GM12891 (cell line): ENCODE measurements at regions not wholly inside any gene's neighbourhood (a gene's known extent, or its start where the extent isn't known, plus 50 kb on each side); places are given as distances from the start of the nearest gene placed in this dataset.

Experiments
- DNase-seq: peaks from one replicate; pipeline ENCODE4 v3.0.0; 2011; ENCODE audit warnings: low spot score; ENCODE audit not compliant: insufficient read length
- FAIRE-seq: peaks from 2 replicates; lab custom pipeline; 2011; peaks lifted over from hg19 to GRCh38; lab: Jason Lieb, UNC
- PAX5 ChIP-seq: IDR thresholded peaks from 2 replicates; pipeline ENCODE4 v1.6.1; 2011; ENCODE audit warnings: low read length, moderate library complexity, mild to moderate bottlenecking; ENCODE audit not compliant: insufficient read depth, severe bottlenecking
- POLR2A ChIP-seq: IDR thresholded peaks from 2 replicates; pipeline ENCODE4 v1.6.1; 2011; ENCODE audit warnings: low read depth, low read length, control low read depth
- POLR2AphosphoS5 ChIP-seq: IDR thresholded peaks from 2 replicates; pipeline ENCODE4 v1.6.1; 2011; ENCODE audit warnings: low read depth, low read length, control low read depth
- POU2F2 ChIP-seq: IDR thresholded peaks from 2 replicates; pipeline ENCODE4 v1.6.1; 2011; ENCODE audit warnings: low read depth, mild to moderate bottlenecking, control low read depth, low read length, moderate library complexity
- SPI1 ChIP-seq: IDR thresholded peaks from 2 replicates; pipeline ENCODE4 v1.6.1; 2011; ENCODE audit warnings: low read depth, low read length, control low read depth
- TAF1 ChIP-seq: IDR thresholded peaks from 2 replicates; pipeline ENCODE4 v1.6.1; 2011; ENCODE audit warnings: low read depth, low read length, control low read depth

DNA sequence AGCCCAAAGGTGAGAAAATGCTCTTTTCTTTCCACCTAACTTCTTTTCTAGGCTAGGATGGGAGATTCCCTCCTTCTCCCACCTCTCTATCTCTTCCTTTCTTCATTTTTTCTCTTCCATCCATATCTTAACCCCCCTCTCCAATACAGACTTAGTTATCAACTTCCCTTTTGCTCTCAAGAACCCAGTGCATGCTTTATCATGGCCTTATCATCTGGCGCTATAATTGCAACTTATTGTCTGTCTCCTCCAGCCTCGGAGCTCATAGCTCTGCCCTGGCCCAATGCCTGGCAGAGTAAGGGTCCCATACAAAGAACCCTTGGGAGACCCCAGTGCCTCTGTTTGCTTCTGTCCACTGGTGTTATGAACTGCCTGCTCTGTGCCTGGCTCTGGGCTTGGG is 71.0 kb upstream of the NFASC start:
- FAIRE-seq = no peak
- no peak for DNase-seq
- TF ChIP-seq SPI1 (no peak), POLR2AphosphoS5 (no peak), PAX5 (no peak), POLR2A (no peak), POU2F2 (no peak), TAF1 (no peak)

DNA sequence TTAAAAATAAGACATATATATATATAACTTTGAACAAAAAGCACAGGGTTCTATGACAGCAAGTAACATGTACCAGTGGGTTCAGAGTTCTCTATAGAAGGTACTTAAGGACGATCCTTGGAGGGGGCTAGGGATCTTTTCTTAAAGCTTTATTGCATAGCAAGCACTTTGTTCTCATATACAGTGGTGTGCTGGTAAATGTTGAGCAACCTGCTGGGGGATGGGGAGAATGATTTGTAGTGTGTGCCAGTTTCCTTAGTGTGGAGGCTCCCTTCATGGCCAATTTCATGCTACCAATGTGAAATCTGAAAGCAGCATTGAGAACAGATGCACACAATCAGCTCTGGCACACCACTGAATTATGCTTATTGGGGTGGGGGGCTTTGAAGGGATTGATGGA is 69.5 kb upstream of the NFASC start:
- TF ChIP-seq SPI1 = no peak
- no peak for TF ChIP-seq POLR2AphosphoS5
- TF ChIP-seq TAF1 = no peak
- no peak for TF ChIP-seq PAX5
- TF ChIP-seq POLR2A = no peak
- no peak for TF ChIP-seq POU2F2
- FAIRE-seq = no peak
- DNase-seq = no peak

DNA sequence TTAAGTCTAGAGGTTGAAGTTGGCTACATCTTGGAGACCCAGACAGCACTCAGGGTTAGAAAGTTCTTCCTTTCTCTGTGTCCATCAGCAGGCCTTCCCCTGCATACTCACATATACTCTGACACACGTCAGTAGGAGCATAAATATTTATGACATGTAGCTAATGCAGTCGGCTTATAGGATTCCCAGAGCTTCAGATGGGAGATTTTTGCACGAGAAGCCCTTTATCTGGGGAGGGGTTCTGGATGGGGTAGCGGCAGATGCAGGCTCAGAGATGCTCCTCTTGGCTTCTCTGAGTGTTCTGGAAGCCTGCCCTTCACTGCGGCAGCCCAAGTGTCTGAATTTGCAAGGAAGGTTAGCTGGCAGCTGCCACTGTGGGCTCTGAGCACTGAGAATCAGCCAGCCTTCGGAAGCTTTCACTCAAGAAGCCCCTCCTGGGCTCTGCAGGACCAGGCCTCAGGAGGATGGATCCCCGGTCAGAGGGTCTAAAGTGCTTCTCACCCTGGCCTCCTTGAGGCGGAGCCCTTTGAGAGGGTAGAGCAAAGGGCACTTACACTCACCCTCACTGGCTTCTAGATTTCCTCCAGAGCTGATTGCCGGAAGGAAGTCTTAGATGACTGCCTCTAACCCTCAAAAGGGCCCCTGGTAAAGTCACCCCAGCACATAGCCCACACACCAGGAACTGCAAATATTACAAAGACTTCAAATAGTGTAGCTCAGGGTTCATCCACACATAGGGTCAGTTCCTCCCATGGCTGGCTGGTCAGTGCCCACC is 68.1 kb upstream of the NFASC start:
- FAIRE-seq (no peak), DNase-seq (no peak)
- TF ChIP-seq POLR2AphosphoS5 = no peak
- TF ChIP-seq POU2F2 = no peak
- no peak for TF ChIP-seq TAF1
- no peak for TF ChIP-seq PAX5
- TF ChIP-seq POLR2A = no peak
- TF ChIP-seq SPI1 = no peak

DNA sequence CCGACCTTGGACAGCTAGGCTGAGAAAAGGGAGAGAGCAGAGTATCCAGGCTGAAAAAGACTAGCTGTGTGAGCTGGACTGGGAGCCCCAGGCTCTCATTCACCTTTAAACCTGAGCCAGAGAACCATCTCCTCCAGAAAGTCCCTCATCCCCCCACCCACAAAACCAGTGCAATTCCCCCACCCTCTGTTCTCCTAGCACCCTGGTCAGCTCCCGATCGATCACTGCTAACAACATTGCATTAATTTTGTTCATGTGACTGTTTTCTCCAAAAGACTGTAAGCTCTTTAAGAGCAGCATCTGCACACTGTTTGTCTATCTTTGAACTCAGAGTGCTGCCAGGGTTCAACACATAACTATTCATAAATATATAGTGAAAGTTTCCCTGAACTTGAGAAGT is 67.1 kb upstream of the NFASC start:
- FAIRE-seq (no peak), DNase-seq (no peak)
- TF ChIP-seq PAX5 = no peak
- no peak for TF ChIP-seq SPI1
- TF ChIP-seq TAF1 = no peak
- TF ChIP-seq POLR2AphosphoS5 = no peak

DNA sequence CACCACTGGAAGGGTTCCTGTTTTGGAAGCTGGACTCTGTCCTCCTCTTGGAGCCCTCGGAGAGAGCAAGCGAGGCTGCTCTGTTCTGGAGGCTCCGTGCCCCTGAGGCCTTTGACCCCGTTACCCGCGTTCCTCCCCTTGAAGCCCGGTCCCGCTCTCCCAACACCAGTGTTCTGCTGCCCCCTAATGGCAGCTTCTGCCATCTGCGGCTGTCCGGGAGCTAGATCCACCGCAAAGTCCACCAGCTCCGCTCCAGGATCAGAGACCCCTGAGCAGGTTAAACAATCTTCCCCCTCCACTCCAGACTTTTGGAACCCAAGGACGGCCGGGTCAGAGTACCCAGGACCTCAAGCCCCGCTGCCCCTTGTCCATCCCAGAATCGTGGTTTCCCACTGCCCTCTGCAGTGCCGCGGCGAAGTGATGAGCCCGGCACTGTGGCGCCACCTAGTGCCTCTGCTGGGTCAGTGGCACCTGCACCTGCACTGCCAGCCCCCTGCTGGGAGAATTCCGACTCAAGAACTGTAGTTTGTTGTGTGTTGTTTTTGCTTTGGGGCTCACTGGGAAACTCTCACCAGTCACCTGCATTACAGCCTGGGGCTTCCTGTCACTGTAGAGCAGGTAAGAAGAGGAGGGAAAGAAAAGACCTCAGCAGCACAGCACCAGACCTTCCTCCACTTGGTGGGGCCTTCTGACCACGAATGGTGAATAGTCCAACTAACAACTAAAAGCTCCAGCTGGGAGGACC is 63.5 kb upstream of the NFASC start:
- peak; percentile 93 for FAIRE-seq
- TF ChIP-seq PAX5 = peak; percentile 24
- TF ChIP-seq TAF1 = no peak

DNA sequence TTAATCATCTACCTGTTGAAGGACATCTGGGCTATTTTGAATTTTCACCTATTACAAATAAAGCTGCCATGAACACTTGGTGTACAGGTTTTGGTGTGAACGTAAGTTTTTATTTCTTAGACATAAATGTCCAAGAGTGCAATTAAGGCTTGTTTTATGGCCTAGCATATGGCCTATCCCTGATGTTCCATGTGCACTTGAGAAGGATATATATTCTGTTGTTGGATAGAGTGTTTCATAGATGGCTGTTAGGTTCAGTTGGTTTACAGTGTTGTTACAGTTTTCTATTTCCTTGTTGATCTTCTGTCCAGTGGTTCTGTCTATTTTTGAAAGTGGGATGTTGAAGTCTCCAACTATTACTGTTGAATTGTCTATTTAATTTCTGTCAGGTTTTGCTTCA is 61.2 kb upstream of the NFASC start:
- FAIRE-seq = no peak
- no peak for TF ChIP-seq PAX5
- TF ChIP-seq TAF1 = no peak
- TF ChIP-seq SPI1 = no peak
- TF ChIP-seq POLR2A = no peak
- no peak for TF ChIP-seq POU2F2
- TF ChIP-seq POLR2AphosphoS5 = no peak
- no peak for DNase-seq

More for the DNA sequence above, 63.5 kb upstream of the NFASC start:
- DNase-seq = peak; percentile 81

DNA sequence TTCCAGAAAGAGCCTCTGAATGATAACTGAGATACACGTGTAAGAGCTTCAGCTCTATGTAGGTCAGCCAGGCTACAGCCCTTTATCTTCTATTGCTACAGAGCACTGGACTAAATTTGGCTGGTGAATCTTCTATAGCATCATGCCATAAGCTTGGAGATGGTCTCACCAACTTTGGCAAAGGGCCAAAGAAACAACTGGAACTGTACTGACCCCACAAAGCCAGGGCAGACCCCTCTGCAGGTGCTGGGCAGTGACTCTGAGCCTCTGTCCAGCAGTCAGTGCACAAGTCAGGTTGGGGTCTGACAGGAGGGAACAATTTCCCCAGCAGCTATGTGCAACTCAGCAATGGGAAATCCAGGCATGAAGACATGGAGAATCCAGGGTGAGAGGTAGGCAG is 57.8 kb upstream of the NFASC start:
- no peak for FAIRE-seq
- no peak for DNase-seq
- TF ChIP-seq POLR2AphosphoS5 = no peak
- TF ChIP-seq POLR2A = no peak
- no peak for TF ChIP-seq PAX5
- no peak for TF ChIP-seq SPI1
- TF ChIP-seq TAF1 = no peak
- no peak for TF ChIP-seq POU2F2

DNA sequence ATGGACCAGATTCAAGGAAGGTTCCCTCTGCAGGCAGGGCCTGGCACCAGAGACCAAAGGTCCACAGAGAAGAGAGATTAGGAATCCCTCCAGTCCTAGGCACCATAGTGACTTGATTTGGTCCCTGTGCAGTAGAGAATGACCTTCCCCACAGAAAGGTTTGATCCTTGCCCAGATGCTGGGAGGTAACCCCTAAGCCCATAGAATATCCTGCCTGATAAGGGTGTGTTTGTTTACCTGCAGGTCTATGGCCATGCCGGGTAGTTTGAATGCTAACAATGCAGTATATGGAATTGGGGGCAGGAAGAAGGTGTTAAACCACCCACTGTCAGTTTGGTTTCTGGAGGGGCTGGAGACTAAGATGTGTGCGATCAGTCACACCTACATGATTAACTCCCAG is 57.1 kb upstream of the NFASC start:
- no peak for DNase-seq
- no peak for TF ChIP-seq POLR2A
- TF ChIP-seq SPI1 = no peak
- TF ChIP-seq POU2F2 = no peak
- TF ChIP-seq POLR2AphosphoS5 = no peak
- no peak for TF ChIP-seq PAX5
- no peak for TF ChIP-seq TAF1
- no peak for FAIRE-seq

DNA sequence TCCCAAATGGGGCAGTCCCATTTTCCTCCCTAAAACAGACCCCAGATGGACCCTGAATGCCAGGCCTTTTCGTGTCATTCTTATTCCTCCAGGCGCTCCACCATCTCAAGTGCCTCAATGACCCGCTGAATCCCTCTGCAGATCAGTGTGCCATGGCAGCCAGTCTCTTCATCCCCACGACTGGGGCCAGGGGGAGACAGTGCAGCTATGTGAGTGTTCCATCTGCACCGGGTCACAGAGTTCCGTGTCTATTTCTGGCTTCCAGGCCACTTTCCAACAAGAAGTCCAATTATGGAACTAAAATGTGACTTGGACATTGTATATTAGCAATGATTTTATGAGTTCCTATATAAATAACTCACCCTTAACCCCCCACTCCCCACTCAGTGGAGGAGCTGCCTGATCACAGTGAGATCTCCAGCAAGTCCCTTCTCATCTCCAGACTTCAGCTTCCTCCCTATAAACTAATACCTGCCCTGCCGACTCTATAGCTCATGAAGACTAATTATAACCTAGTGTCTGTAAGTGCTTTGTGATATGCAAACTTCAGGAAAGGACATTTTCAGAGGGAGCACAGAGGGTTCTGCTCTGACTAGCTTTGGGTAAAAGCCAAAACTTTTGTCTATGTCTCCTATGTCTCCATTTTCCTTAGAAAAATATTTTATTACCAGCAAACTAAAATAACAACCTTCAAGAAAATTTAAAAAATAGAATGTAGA is 56.3 kb upstream of the NFASC start:
- DNase-seq (no peak), FAIRE-seq (no peak)
- TF ChIP-seq POLR2A (no peak), POU2F2 (no peak), SPI1 (no peak), TAF1 (no peak), POLR2AphosphoS5 (no peak), PAX5 (no peak)
